ENCODE measurements at regions not wholly inside any gene's neighbourhood (a gene's known extent, or its start where the extent isn't known, plus 50 kb on each side); places are given as distances from the start of the nearest gene placed in this dataset.

DNA sequence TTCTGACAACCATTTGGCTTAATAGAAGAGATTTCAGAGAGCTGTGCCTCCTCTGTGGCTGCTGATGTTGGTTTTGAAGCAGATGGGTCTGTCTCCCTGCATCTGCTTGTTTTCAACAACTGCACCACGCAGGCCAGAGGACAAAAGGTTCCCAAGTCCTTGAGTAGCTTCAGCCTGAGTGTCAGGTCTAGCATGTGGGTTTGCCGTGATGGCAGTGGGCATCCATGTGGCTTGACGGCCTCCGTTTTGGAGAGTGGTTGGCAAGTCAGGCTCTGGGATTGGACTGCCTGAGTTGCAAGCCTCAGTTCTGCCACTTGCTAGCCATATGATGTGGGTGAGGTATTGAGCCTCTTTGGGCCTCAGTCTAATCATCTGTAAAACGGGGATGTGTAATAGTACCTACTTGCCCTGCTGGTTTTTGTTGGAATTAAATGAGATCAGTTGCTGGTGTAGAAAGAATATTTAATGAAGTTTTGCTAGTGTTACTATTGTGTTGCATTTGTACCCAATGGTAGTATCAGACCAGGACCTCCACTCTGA, 119.8 kb upstream of the CPEB4 start (continued):
- TF ChIP-seq CHD2 (IDR thresholded peaks at IDR 0.05; ENCODE audit: low read length) (no peak), TBP (IDR thresholded peaks at IDR 0.05; ENCODE audit: low read depth, low read length) (no peak)
